HG03280 (cell line): ENCODE measurements at regions not wholly inside any gene's neighbourhood (a gene's known extent, or its start where the extent isn't known, plus 50 kb on each side); places are given as distances from the start of the nearest gene placed in this dataset.
"Not testable (repeated sequence)": the region's sequence is repeated elsewhere in the genome, so short reads cannot be mapped to it uniquely, and the experiment has no call there.

Source experiments
- ATAC-seq: cut with Tn5 transposase; IDR thresholded peaks from one replicate; pipeline ENCODE4 v1.9.1; 2021; ENCODE audit warnings: mild to moderate bottlenecking, moderate library complexity; ENCODE audit not compliant: unreplicated experiment

- not testable (repeated sequence) for ATAC-seq
Observed at GRCh38 chr5:21341948-21342261, 1353.9 kb upstream of the CDH18 start.

GRCh38 chr5:21341203-21341947, 1353.4 kb upstream of the CDH18 start:
- not testable (repeated sequence) for ATAC-seq

- not testable (repeated sequence) for ATAC-seq
Observed at GRCh38 chr5:21340233-21340632, 1352.2 kb upstream of the CDH18 start.

GRCh38 chr5:21336478-21336877, 1348.5 kb upstream of the CDH18 start:
- not testable (repeated sequence) for ATAC-seq

- ATAC-seq, result not testable (repeated sequence)
Observed at GRCh38 chr5:21315376-21315775, 1327.4 kb upstream of the CDH18 start.

GRCh38 chr5:21301205-21301604, 1313.2 kb upstream of the CDH18 start:
- not testable (repeated sequence) for ATAC-seq

- not testable (repeated sequence) for ATAC-seq
Observed at GRCh38 chr5:21274361-21274760, 1286.4 kb upstream of the CDH18 start.

GRCh38 chr5:21263361-21263760, 1275.4 kb upstream of the CDH18 start:
- no peak for ATAC-seq

- no peak for ATAC-seq
Observed at GRCh38 chr5:21254161-21254560, 1266.2 kb upstream of the CDH18 start.

- ATAC-seq, result no peak
Observed at GRCh38 chr5:21244982-21245381, 1257.0 kb upstream of the CDH18 start.

GRCh38 chr5:21238786-21239185, 1250.8 kb upstream of the CDH18 start:
- ATAC-seq, result no peak

- no peak for ATAC-seq
Observed at GRCh38 chr5:21237461-21237860, 1249.5 kb upstream of the CDH18 start.

- no peak for ATAC-seq
Observed at GRCh38 chr5:21236971-21237427, 1249.0 kb upstream of the CDH18 start.

GRCh38 chr5:21236104-21236503, 1248.1 kb upstream of the CDH18 start:
- no peak for ATAC-seq

- ATAC-seq, result no peak
Observed at GRCh38 chr5:21225223-21226064, 1237.4 kb upstream of the CDH18 start.

- no peak for ATAC-seq
Observed at GRCh38 chr5:21221616-21222015, 1233.6 kb upstream of the CDH18 start.

- ATAC-seq, result no peak
Observed at GRCh38 chr5:21219966-21220365, 1232.0 kb upstream of the CDH18 start.

GRCh38 chr5:21219251-21219650, 1231.3 kb upstream of the CDH18 start:
- no peak for ATAC-seq

- no peak for ATAC-seq
Observed at GRCh38 chr5:21212026-21212425, 1224.0 kb upstream of the CDH18 start.

GRCh38 chr5:21209409-21209808, 1221.4 kb upstream of the CDH18 start:
- no peak for ATAC-seq

- ATAC-seq, result no peak
Observed at GRCh38 chr5:21199087-21199486, 1211.1 kb upstream of the CDH18 start.

- ATAC-seq, result no peak
Observed at GRCh38 chr5:21195145-21195544, 1207.1 kb upstream of the CDH18 start.
